Activated naive CD8-positive, alpha-beta T cell treated with anti-CD3 and anti-CD28 coated beads, Interleukin-2, amount 50 U/mL, for 24 hours (primary cell): ENCODE measurements at regions not wholly inside any gene's neighbourhood (a gene's known extent, or its start where the extent isn't known, plus 50 kb on each side); places are given as distances from the start of the nearest gene placed in this dataset.

Experiments used
- ATAC-seq: fragments of 150-1000 bp; cut with Tn5 transposase; one replicate; pipeline ENCODE4 v1.10.0; 2021
- DNase-seq: peaks from one replicate; pipeline ENCODE4 v3.0.0; 2021
- H3K27ac Mint-ChIP-seq: one replicate; pipeline ENCODE4 v1.8.0; 2021; ENCODE audit warnings: mild to moderate bottlenecking, mixed read lengths
- H3K27me3 Mint-ChIP-seq: one replicate; pipeline ENCODE4 v1.8.0; 2021; ENCODE audit warnings: mixed read lengths
- H3K36me3 Mint-ChIP-seq: one replicate; pipeline ENCODE4 v1.8.0; 2021; ENCODE audit warnings: low read depth, mixed read lengths
- H3K4me1 Mint-ChIP-seq: one replicate; pipeline ENCODE4 v1.8.0; 2021; ENCODE audit warnings: mixed read lengths
- H3K4me3 Mint-ChIP-seq: one replicate; pipeline ENCODE4 v1.8.0; 2021; ENCODE audit warnings: mild to moderate bottlenecking, moderate library complexity, mixed read lengths
- H3K9me3 Mint-ChIP-seq: one replicate; pipeline ENCODE4 v1.8.0; 2021; ENCODE audit warnings: mixed read lengths

- no peaks in the 10 kb centered on the region for H3K9me3 Mint-ChIP-seq
- H3K4me3 Mint-ChIP-seq = no peak overlapping the region
- ATAC-seq (no peak), DNase-seq (no peak)
- no peaks in the 10 kb centered on the region for H3K36me3 Mint-ChIP-seq
- no peaks in the 10 kb centered on the region for H3K27me3 Mint-ChIP-seq
- no peaks in the 10 kb centered on the region for H3K4me1 Mint-ChIP-seq
- no peak overlapping the region for H3K27ac Mint-ChIP-seq
These were observed 1207.2 kb downstream of the SLITRK1 start for GRCh38 chr13:82675024-82675423.

- DNase-seq (no peak), ATAC-seq (no peak)
- Mint-ChIP-seq H3K4me1 (no peaks in the 10 kb centered on the region), H3K27me3 (no peaks in the 10 kb centered on the region), H3K4me3 (no peak overlapping the region), H3K36me3 (no peaks in the 10 kb centered on the region), H3K9me3 (no peaks in the 10 kb centered on the region), H3K27ac (no peak overlapping the region)
These were observed 1207.7 kb downstream of the SLITRK1 start for GRCh38 chr13:82674546-82674945.

DNA sequence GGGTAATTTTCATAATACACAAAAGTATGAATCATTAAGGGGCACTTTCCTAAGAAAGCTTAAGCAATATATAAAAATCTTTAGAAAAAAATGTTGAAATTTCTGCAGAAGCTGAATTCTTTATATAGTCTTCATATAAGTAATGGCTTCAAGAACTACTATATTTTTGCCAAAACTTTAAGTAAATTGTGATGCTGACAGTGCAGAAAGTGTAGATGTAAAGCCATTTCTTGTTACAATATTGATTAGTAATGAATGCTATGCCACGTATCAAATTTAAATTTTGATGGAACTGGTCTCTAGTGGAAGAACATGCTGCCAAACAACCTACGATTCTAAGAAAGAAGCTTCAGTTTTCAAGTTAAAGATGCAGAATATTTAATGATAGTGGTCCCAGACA, 1210.0 kb downstream of the SLITRK1 start:
- DNase-seq = no peak
- Mint-ChIP-seq H3K4me1 (no peaks in the 10 kb centered on the region), H3K9me3 (no peaks in the 10 kb centered on the region), H3K36me3 (no peaks in the 10 kb centered on the region), H3K27ac (no peak overlapping the region), H3K4me3 (no peak overlapping the region), H3K27me3 (no peaks in the 10 kb centered on the region)
- no peak for ATAC-seq

DNA sequence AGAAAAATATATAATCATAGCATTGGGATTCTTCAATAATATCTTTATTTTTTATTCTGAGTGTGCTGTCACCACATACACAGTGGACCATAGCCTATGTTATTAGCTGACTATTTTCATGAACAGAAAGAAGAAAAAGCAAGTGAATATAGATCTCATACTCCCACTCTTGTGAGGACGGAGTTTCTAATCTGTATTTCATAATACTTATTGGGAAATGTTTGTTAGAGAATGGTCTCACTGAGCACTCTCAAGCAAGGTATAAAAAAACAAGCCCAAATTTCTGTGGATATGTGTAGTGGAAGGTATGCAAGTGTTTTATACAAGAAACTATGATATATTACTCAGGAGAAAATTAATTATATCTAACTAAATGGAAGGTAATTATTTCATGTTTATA, 1218.1 kb downstream of the SLITRK1 start:
- Mint-ChIP-seq H3K27ac (no peak overlapping the region), H3K27me3 (no peaks in the 10 kb centered on the region), H3K36me3 (no peaks in the 10 kb centered on the region), H3K4me1 (no peaks in the 10 kb centered on the region), H3K4me3 (no peak overlapping the region), H3K9me3 (peaks cover 11% of the 10 kb centered on the region)
- ATAC-seq (no peak), DNase-seq (no peak)

GRCh38 chr13:82661126-82661525, 1221.1 kb downstream of the SLITRK1 start:
- DNase-seq = no peak
- Mint-ChIP-seq H3K36me3 (no peaks in the 10 kb centered on the region), H3K27ac (no peak overlapping the region), H3K4me1 (no peaks in the 10 kb centered on the region), H3K9me3 (peaks cover 8% of the 10 kb centered on the region), H3K27me3 (no peaks in the 10 kb centered on the region), H3K4me3 (no peak overlapping the region)
- ATAC-seq = no peak

- ATAC-seq = no peak
- Mint-ChIP-seq H3K27ac (no peak overlapping the region), H3K27me3 (no peaks in the 10 kb centered on the region), H3K4me1 (no peaks in the 10 kb centered on the region), H3K4me3 (no peak overlapping the region), H3K36me3 (no peaks in the 10 kb centered on the region), H3K9me3 (peaks cover 8% of the 10 kb centered on the region)
- no peak for DNase-seq
These were observed 1223.5 kb downstream of the SLITRK1 start for GRCh38 chr13:82658811-82659210.

DNA sequence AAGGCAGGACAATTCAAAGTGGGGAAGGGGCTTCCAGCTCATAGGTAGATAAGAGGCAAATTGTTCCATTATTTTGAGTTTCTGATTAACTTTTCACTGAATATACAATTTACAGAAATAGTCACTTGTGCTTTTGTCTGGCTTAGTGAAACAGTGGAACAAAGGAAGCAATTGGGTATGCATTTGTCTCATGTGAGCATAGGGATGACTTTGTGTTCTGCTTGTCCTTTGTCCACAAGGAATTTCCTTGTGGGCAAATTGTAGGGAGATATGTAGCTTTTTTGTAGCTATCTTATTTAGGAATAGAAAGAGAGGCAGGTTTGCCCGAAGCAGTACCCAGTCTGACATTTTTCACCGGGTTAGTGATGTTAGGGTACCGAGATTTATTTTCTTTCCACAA, 1224.8 kb downstream of the SLITRK1 start:
- no peak for ATAC-seq
- no peak overlapping the region for H3K27ac Mint-ChIP-seq

GRCh38 chr13:82654861-82655855, 1227.1 kb downstream of the SLITRK1 start:
- no peaks in the 10 kb centered on the region for H3K27me3 Mint-ChIP-seq
- no peak overlapping the region for H3K27ac Mint-ChIP-seq
- no peaks in the 10 kb centered on the region for H3K36me3 Mint-ChIP-seq
- no peaks in the 10 kb centered on the region for H3K9me3 Mint-ChIP-seq
- no peaks in the 10 kb centered on the region for H3K4me1 Mint-ChIP-seq
- H3K4me3 Mint-ChIP-seq = no peak overlapping the region
- no peak for ATAC-seq
- DNase-seq = no peak

More for the DNA sequence above, 1224.8 kb downstream of the SLITRK1 start:
- H3K27me3 Mint-ChIP-seq = no peaks in the 10 kb centered on the region
- DNase-seq = no peak
- no peaks in the 10 kb centered on the region for H3K36me3 Mint-ChIP-seq
- H3K4me1 Mint-ChIP-seq = no peaks in the 10 kb centered on the region
- no peak overlapping the region for H3K4me3 Mint-ChIP-seq
- peaks cover 8% of the 10 kb centered on the region for H3K9me3 Mint-ChIP-seq

DNA sequence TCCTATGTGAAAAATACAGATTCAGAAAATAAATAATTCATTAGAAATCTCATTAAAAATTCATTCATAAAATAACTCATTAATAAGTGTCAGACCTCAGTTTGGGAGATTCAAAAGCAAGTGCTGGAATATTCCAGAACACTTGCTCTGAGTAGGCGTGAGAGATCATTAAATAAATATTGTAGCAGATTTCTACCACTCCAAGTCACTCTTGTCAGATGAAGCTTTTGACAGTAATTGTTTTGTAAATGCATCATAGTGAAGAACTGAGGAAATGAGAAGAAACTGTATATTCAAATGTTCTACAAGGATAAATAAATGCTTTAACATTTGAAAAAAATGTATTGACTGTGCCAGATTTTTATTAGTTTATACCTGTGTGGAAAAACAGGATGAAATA, 1228.1 kb downstream of the SLITRK1 start:
- Mint-ChIP-seq H3K4me1 (no peaks in the 10 kb centered on the region), H3K27me3 (no peaks in the 10 kb centered on the region), H3K9me3 (no peaks in the 10 kb centered on the region), H3K27ac (no peak overlapping the region), H3K36me3 (no peaks in the 10 kb centered on the region), H3K4me3 (no peak overlapping the region)
- DNase-seq (no peak), ATAC-seq (no peak)

- H3K9me3 Mint-ChIP-seq = no peaks in the 10 kb centered on the region
- no peak overlapping the region for H3K27ac Mint-ChIP-seq
- H3K4me3 Mint-ChIP-seq = no peak overlapping the region
- H3K27me3 Mint-ChIP-seq = no peaks in the 10 kb centered on the region
- no peaks in the 10 kb centered on the region for H3K36me3 Mint-ChIP-seq
- no peaks in the 10 kb centered on the region for H3K4me1 Mint-ChIP-seq
- ATAC-seq (no peak), DNase-seq (no peak)
These were observed 1234.7 kb downstream of the SLITRK1 start for GRCh38 chr13:82647540-82647939.

- no peak overlapping the region for H3K4me3 Mint-ChIP-seq
- DNase-seq (no peak), ATAC-seq (no peak)
- no peak overlapping the region for H3K27ac Mint-ChIP-seq
- H3K27me3 Mint-ChIP-seq = no peaks in the 10 kb centered on the region
- no peaks in the 10 kb centered on the region for H3K4me1 Mint-ChIP-seq
- no peaks in the 10 kb centered on the region for H3K36me3 Mint-ChIP-seq
- H3K9me3 Mint-ChIP-seq = peaks cover 13% of the 10 kb centered on the region
These were observed 1246.2 kb downstream of the SLITRK1 start for GRCh38 chr13:82636119-82636518.

DNA sequence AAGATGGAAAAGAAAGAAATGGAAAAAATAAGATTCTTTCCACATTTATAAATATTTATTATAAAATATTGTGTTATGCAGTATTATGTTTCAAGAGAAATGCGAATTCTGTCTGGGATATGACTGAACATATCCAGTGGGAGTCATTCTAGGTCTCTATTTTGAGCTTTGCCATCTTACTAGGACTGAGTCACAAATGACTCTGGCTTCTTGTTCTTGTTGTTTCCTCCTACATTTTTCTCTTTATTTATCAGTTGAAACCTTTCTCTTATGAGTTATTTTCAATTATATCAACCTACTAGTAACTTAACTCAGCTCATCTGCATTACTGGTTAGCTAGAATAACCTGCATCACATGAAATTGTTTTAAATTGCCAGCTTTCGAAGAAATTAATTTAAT, 1247.3 kb downstream of the SLITRK1 start:
- no peak for DNase-seq

DNA sequence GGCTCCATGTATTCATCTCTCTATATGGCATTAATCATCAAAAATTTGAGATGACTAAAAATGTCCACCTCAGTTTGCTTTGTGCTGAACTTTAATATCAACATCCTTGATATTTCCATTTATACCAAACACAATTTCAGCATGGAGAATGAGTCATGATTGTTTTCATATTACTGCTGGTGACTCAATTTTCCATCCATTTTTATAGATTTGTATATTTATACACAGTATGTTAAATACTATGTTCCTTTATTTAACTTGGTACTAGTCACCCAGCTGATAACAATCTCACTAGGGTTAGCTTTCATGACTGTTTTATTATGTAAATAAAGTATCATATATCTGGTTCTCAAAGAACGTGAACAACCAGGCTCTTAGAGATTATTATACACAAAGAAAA, 1255.1 kb downstream of the SLITRK1 start:
- ATAC-seq (no peak), DNase-seq (no peak)
- H3K36me3 Mint-ChIP-seq = no peaks in the 10 kb centered on the region
- H3K27ac Mint-ChIP-seq = no peak overlapping the region
- H3K4me3 Mint-ChIP-seq = no peak overlapping the region
- no peaks in the 10 kb centered on the region for H3K4me1 Mint-ChIP-seq
- H3K9me3 Mint-ChIP-seq = no peaks in the 10 kb centered on the region
- no peaks in the 10 kb centered on the region for H3K27me3 Mint-ChIP-seq

More for the DNA sequence above, 1247.3 kb downstream of the SLITRK1 start:
- ATAC-seq = no peak
- no peaks in the 10 kb centered on the region for H3K27me3 Mint-ChIP-seq
- H3K4me3 Mint-ChIP-seq = no peak overlapping the region
- no peaks in the 10 kb centered on the region for H3K36me3 Mint-ChIP-seq
- H3K9me3 Mint-ChIP-seq = peaks cover 11% of the 10 kb centered on the region
- no peak overlapping the region for H3K27ac Mint-ChIP-seq
- no peaks in the 10 kb centered on the region for H3K4me1 Mint-ChIP-seq

GRCh38 chr13:82625717-82626116, 1256.6 kb downstream of the SLITRK1 start:
- ATAC-seq (no peak), DNase-seq (no peak)
- Mint-ChIP-seq H3K27ac (no peak overlapping the region), H3K9me3 (no peaks in the 10 kb centered on the region), H3K27me3 (no peaks in the 10 kb centered on the region), H3K36me3 (no peaks in the 10 kb centered on the region), H3K4me1 (no peaks in the 10 kb centered on the region), H3K4me3 (no peak overlapping the region)

- Mint-ChIP-seq H3K27me3 (no peaks in the 10 kb centered on the region), H3K27ac (no peak overlapping the region), H3K9me3 (peaks cover 4% of the 10 kb centered on the region), H3K4me1 (no peaks in the 10 kb centered on the region), H3K4me3 (no peak overlapping the region), H3K36me3 (no peaks in the 10 kb centered on the region)
- ATAC-seq (no peak), DNase-seq (no peak)
These were observed 1267.2 kb downstream of the SLITRK1 start for GRCh38 chr13:82615043-82615442.
